NCI-H2081 treated with DMSO at 0.1 percent for 48 hours (cell line): ENCODE measurements at regions not wholly inside any gene's neighbourhood (a gene's known extent, or its start where the extent isn't known, plus 50 kb on each side); places are given as distances from the start of the nearest gene placed in this dataset.
"Not testable (repeated sequence)": the region's sequence is repeated elsewhere in the genome, so short reads cannot be mapped to it uniquely, and the experiment has no call there.

Experiments used
- DNase-seq: peaks from one replicate; lab custom pipeline; 2025; lab: John Stamatoyannopoulos, UW

- DNase-seq, result no peak
Measured at GRCh38 chr14:48035836-48036235, 360.4 kb upstream of the MDGA2 start.

DNA sequence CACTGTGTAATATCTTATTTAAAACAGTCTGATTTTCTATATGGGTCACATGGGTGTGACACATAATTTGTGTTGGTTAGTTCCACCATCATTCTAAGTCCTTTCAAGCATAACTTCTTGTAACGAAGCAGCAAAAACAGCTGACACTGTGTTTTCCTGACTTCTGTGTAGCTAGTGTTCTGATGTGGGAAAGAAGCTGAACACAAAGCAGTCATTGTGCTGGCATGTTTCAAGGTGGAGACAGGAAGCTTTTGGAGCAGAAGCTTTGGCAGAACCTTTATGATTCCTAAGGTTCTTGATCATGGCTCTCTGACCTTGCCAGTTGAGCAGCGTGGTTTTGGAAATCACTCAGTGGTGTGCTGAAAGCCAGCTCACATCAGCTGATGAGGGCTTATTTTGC lies 351.7 kb upstream of the MDGA2 start:
- DNase-seq, result no peak

DNA sequence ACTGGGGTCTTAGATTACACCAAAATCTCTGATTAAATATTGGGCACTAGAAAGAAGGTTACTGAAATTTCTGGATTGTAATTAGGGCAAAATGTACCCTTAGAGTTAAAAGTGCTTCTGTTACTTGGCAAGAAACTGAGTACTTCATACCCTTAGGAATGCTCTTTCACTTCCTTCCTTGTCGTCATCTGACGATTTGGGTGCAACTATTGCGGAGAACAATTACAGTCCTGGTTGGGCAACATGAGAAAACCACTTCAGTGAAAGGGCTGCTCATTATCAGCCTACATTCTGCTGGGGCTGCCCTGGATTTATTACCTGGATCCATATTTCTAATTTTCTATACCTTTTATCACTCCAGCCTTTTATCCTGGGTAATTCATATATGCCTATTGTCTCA lies 348.5 kb upstream of the MDGA2 start:
- no peak for DNase-seq

GRCh38 chr14:48011484-48011883 lies 336.1 kb upstream of the MDGA2 start:
- DNase-seq, result not testable (repeated sequence)

DNA sequence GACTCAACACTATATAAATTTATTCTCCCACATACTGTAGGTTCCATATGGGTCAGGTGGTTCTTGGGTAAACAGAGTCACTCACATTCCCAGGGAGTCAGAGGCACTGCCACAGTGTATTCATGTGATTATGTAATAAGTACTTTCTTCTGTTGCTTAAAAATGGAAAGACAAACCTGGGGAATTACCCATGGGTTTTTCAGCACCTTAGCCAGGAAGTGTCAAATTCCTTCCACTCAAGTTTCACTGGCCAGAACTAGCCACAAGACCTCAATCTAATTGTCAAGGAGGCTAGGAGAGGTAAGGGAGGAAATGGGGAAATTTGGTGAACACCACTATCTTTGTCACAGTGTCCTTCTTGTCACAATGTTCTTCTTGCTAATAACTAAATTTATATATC lies 333.2 kb upstream of the MDGA2 start:
- no peak for DNase-seq

DNA sequence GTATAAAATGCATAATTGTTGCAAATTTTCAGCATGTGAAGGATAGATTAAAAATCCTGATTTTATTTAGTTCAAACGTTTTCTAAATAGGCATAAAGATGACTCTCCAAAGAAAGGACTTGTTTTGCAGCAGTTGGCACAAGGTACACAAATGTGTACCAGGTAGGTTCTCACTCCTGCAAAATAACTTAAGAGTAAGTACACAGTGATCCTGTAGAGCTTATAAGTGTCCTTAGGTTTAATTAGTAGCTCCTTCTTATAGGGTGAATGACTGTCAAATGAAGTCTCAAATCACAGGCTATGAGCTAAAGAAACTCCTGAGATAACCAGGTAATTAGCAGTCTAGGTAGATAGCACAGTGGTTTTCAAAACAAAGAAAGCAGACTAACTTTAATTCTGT lies 330.6 kb upstream of the MDGA2 start:
- DNase-seq, result no peak

GRCh38 chr14:47993883-47994282 lies 318.5 kb upstream of the MDGA2 start:
- no peak for DNase-seq

DNA sequence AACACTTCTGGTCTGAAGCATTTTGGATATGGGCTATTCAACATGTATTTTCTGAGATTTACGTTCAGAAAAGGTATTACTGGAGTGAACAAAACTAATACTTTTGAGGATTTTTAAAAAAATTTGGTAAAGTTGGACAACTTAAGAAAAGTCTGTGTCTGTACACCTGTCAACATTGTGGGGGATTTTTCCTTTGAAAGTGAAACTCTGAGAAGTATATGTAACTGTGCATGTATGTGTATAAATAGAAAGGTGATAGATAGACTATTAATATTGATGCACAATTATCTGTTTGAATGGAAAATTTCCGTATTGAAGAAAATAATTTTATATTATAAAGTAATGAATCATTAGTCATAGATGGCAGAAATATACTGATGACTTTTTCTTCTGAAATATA lies 312.8 kb upstream of the MDGA2 start:
- no peak for DNase-seq

DNA sequence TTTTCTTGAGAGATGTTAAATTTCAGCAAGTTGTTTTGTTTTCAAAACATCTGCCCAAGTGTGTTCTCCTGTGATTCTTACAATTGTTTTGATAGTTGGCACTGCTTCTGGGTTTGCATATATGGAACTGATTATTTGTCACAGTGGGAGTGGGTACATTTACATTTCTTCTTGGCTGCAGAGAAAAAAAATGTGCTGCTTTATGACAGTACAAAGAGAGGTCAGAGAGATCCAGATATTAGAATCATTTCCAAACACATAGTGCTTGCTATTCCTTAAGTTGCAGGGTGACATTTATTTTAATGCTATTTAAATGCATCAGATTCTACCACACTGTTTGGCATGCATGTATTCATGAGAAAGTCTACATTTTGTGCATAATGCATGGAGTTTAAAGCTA lies 303.5 kb upstream of the MDGA2 start:
- DNase-seq, result no peak

- DNase-seq, result no peak
Measured at GRCh38 chr14:47976139-47976538, 300.7 kb upstream of the MDGA2 start.

- DNase-seq, result no peak
Measured at GRCh38 chr14:47966076-47966810, 290.8 kb upstream of the MDGA2 start.

DNA sequence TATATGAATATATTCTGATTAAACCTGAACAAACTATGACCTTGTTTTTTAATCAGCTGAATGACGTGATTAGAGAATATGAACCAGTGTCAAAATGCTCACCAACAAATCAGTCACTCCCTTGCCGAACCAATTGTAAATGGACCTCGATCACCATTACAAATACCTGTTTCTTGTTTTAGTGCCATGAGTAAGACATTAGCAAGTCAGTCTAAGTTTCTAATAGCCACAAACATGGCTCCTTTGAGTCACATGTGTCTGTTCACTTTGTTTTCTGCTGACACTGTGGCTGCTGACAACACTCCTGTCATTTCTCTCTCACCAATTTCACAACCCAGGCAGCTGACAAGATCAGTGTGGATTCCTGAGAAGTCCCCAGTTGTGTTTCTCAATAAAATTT lies 286.2 kb upstream of the MDGA2 start:
- DNase-seq, result no peak

DNA sequence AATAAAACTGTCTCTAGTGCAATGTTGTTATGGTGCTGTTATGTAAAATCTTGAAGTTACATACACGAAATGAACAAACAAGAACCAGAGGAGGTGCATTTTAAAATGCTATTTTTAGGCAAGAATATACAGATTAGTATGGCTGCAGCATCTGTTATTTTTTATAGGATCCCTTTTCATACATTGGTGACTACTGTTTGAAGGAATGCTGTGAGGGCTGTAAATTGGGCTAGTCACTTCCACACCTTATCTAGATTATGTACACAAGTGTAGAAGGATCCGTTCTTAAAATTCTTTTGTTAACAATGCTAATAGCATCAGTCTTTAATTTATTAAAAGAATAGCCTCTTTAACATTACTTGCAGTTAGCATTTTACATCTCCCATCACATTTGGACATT lies 284.3 kb upstream of the MDGA2 start:
- DNase-seq, result no peak

DNA sequence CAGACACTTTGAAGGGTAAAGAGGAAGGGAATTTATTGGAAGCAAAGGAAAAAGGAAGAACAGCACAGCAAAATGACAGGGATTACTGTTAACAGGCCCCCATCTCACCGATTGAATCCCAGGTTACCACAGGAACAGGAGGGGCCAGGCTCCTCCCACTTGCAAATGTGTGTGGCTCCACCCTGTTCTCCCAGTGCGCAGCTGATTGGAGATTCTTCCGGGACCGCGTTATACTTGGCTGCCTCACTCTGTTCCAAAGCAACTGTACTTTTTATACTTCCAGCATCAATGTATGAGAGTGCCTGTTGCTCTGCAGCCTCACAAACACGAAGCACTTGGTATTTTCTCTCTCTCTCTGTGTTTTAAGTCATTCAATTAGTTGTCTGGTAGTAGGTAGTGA lies 273.6 kb upstream of the MDGA2 start:
- no peak for DNase-seq

DNA sequence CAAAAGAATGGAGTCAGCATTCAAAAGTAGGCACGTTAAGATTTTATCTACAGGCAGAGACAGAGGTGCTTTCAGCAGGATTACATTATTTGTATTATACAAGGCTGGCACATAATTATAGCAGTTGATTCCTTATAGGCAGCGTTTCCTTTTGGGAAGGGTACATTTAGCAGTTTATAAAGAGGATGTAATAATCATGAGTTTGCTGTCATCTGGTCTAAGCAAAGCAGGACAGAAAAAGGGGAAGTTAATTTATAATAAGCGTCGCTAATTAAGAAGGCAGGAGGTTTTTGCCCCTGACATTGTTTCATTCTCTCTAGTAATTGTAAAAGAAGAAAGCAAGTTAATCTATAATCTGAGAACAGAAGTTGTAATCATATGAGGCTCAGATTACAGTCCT lies 259.9 kb upstream of the MDGA2 start:
- no peak for DNase-seq

DNA sequence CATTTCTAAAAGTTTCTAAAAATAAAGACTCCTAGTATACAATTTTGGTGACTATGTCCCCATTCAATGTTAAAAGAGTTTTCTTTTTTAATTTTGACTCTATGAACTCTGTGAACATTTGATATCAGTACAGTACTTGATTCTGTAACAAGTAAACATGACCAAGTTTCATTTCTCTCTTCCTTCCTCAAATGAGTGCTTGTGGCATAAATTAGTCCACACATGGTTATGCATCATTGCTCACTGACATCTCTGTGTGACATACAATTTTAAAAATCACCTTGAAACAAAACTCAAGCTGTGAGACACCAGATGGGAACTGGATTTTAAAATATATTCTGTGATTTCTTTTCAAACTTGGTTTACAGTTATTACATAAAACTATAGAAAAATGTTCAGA lies 253.9 kb upstream of the MDGA2 start:
- no peak for DNase-seq

DNA sequence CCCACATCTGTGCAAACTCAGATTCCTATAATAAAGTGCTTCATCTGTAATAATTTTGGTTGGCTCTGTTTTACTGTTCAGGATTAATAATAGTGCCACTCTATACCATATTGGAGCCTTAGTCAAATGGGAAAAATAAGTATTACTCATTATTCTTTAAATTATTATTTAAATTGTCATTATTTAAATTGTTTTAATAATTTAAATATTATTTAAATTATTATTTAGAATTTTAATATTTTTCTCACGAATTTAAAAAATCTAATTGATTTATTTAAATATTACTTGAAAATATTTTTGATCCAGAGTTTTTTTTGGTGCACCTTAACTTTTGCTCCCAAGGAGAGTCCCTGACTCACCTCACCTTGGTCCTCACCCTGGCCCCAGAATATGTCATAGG lies 245.7 kb upstream of the MDGA2 start:
- no peak for DNase-seq

- DNase-seq, result no peak
Measured at GRCh38 chr14:47919997-47920396, 244.6 kb upstream of the MDGA2 start.

DNA sequence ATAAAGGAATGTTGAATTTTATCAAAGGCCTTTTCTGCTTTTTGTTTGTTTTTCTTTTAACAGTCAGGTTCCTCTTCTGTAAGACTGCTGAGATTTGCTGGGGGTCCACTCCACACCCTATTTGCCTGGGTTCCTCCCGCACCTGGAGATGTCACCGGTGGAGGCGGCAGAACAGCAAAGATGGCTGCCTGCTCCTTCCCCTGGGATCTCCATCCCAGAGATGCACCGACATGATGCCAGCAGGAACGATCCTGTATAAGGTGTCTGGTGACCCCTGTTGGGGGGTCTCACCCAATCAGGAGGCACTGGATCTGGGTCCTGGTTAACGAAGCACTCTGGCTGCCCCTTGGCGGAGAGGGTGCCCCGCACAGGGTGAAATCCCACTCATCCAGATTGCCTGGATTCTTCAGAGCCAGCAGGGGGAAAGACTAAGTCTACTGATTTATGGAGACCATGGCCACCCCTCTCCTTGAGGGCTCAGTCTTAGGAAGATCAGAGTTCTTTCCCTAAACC lies 244.0 kb upstream of the MDGA2 start:
- no peak for DNase-seq

GRCh38 chr14:47917344-47917954 lies 242.0 kb upstream of the MDGA2 start:
- DNase-seq, result no peak

DNA sequence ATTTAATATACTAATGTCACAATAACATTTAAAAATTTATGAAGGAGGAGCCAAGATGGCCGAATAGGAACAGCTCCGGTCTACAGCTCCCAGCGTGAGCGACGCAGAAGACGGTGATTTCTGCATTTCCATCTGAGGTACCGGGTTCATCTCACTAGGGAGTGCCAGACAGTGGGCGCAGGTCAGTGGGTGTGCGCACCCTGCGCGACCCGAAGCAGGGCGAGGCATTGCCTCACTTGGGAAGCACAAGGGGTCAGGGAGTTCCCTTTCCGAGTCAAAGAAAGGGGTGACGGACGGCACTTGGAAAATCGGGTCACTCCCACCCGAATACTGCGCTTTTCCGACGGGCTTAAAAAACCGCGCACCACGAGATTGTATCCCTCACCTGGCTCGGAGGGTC lies 225.7 kb upstream of the MDGA2 start:
- DNase-seq, result not testable (repeated sequence)

DNA sequence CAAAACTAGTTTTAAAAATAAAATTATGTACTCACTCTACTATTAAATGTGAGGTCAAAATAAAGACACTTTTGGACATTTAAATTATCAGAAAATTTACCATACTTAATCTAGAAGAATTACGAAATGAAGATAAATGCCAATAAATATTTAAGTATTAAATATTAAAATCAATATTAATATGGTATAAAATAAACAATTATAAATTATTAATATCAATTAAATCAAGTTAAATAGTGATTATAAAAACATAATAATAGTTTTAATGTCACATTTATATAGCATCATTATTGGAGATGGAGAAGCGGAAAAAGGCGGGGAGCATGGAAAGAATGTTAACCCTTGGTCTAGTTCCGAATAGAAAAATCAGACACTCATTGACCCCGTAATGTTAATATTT lies 224.3 kb upstream of the MDGA2 start:
- DNase-seq, result no peak

DNA sequence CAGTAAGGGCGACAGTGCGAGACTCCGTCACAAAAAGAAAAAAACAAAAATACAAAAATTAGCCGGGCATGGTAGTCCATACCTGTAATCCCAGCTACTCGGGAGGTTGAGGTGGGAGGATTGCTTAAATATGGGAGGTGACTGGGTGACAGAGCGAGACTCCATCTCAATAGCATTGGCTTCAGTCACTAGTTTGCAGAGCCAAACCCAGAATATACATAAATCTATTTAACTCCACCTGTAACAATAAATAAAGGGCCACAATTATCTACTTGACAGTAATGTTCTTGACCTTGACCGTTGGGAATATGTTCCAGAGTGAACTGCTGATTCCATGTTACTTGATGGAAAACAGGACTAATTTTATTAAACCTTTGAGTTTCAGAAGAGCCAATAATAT lies 198.9 kb upstream of the MDGA2 start:
- no peak for DNase-seq

DNA sequence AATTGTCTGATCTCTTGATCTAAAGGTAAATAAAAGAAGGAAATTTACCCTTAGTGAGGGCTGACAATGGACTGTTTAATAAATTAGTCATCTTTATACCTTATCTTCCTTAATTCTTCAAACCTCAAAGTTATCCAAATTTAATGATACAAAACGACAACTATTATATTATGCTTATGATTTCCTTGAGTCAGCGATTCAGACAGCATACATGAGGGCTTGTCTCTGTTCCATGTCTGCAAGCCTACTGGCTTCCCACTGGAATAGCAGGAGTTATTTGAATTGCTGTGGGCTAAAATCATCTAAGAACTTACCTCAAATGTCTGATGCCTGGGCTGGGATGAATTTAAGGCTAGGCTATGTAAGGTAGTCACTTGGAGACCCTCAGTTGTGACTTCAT lies 197.2 kb upstream of the MDGA2 start:
- DNase-seq, result no peak
